GM10266 (cell line): ENCODE measurements at regions not wholly inside any gene's neighbourhood (a gene's known extent, or its start where the extent isn't known, plus 50 kb on each side); places are given as distances from the start of the nearest gene placed in this dataset.

ENCODE experiments used
- DNase-seq: peaks from one replicate; pipeline ENCODE4 v3.0.0; 2012; ENCODE audit errors: extremely low spot score
- TF ChIP-seq, protein P1 (sequence below): IDR thresholded peaks from 2 replicates; pipeline ENCODE4 v1.5.1; 2012; ENCODE audit warnings: mild to moderate bottlenecking, low read depth; ENCODE audit not compliant: control insufficient read depth, insufficient read depth; ENCODE audit errors: missing control alignments

DNA sequence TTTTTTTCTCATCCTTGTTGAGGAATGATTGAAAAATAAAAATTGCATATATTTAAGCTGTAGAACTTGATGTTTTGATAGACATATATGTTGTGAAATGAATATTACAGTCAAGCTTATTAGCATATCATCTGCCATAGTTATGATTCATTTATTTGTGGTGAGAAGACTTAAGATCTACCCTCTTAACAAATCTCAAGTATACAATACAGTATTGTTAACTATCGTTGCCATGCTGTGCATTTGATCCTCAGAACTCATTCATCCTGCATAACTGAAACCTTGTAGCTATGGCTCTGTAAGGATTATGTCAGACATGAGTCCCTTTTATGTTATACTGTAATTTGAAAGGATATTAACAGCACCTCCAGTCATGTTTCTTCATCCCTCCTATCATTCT lies 2045.3 kb downstream of the ARAP2 start:
- no peak for DNase-seq
- TF ChIP-seq, protein P1, sequence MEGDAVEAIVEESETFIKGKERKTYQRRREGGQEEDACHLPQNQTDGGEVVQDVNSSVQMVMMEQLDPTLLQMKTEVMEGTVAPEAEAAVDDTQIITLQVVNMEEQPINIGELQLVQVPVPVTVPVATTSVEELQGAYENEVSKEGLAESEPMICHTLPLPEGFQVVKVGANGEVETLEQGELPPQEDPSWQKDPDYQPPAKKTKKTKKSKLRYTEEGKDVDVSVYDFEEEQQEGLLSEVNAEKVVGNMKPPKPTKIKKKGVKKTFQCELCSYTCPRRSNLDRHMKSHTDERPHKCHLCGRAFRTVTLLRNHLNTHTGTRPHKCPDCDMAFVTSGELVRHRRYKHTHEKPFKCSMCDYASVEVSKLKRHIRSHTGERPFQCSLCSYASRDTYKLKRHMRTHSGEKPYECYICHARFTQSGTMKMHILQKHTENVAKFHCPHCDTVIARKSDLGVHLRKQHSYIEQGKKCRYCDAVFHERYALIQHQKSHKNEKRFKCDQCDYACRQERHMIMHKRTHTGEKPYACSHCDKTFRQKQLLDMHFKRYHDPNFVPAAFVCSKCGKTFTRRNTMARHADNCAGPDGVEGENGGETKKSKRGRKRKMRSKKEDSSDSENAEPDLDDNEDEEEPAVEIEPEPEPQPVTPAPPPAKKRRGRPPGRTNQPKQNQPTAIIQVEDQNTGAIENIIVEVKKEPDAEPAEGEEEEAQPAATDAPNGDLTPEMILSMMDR, result no peak

DNA sequence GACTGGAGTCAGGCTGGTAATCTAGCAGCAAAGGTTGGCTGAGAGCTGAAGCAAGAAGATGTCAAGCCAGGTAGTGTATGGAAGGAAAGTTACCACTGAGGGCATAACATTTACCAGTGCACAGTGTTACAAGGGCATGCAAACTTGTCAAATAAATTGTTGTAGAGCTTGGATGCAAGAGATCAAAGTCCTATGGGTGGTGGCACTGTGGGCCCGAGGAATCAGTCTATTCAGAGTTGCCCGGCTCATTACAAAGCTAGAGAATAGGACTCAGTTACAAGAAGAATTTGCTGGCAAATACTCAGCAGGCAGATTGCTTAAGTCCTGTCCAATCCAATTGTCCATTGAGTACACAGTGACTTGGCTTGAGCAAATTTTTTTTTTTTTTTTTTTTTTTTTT lies 2043.8 kb downstream of the ARAP2 start:
- no peak for DNase-seq
- TF ChIP-seq, protein P1, result no peak

DNA sequence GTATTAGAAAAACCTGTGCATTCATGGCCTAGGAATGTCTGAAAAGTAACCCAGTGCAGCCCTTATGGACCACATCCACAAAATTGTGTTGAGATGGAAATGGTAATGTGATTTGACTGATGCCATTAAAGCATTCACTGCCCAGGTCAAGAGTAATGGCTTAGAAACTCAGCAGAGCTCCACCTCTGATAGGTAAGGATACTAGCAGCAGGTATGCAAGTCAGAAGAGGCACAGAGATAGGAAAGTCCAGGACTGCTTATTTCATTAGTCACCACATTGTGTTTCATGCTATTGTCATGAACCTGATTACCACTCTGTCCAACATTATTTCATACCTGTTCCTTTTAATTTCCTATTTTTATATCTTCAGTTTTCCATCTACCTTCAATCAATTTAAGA lies 2042.2 kb downstream of the ARAP2 start:
- TF ChIP-seq, protein P1, result no peak

DNA sequence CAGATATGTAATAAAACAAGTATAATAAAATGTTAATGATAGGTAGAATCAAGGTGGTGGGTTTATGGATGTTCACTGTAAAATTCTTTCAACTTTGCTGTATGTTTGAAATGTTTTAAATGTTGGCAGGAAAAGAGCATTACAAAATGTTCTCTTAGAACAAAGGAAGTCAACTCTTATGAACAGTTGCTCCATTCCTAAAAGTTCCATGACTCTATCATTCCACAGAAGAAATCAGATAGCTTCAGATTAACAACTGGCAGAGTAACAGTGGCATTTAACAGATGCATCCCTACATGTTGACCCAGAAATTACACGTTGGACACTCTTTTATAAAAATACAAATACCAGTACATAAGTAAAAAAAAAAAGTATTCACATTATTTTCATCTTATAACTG lies 2023.7 kb downstream of the ARAP2 start:
- TF ChIP-seq, protein P1, result no peak
- no peak for DNase-seq

More for the DNA sequence above, 2042.2 kb downstream of the ARAP2 start:
- DNase-seq, result no peak

DNA sequence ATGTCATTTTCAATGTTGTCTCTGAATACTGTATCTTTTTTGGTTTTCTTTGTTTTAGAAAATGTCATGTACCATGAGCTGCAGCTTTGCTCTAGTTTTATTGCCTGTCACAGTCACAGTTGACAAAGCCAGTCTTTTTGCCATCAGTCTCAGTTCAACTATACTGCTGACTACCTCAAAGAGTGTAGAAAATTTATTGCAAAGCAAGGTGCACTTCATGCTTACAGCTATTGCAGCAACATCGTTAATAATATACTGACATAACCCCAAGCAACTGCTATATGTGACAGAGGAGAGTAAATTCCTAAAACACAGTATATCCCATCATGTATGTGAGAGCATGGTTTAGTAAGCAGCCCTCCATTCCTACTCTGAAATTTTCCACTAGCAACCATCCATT lies 2022.3 kb downstream of the ARAP2 start:
- TF ChIP-seq, protein P1, result no peak
- DNase-seq, result no peak

DNA sequence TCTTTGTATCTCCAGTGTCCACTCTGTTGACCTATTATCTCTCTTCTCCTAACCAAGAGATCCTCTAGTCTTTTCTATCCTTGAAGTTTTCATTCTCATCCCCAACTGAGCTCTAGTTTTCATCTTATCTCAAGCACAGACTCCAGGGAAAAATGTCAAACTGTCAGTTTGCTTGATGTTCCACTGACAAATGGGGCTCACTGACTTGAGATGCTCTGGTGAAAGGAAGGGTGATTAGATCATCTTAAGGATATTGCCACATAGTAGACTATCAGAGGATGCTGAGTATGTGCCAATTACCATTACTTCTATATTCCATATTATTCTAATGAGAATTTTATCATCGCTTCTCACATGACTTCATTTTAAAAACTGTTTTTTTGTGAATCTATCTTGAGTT lies 2008.2 kb downstream of the ARAP2 start:
- DNase-seq, result no peak
- TF ChIP-seq, protein P1, result no peak

DNA sequence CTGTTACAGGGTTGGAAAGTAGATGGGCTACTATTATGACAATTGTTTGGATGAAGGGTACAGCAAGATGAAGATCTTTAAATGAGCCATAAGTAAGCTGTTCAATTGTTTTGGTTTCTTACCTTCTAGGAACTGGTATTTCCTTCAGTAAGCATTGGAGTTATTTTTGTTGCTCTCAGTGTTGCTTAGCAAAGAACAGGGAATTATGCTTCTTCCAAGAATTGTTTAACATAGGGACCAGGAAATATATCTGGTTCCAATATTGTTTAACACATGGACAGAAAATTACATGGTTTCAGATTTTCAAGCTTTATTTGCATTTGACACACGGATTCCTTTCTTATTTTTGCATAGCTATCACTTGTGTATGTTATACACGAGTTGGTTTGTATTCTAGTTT lies 1999.0 kb downstream of the ARAP2 start:
- no peak for DNase-seq

More for the DNA sequence above, 1999.0 kb downstream of the ARAP2 start:
- TF ChIP-seq, protein P1, result no peak
